B cell (primary cell): ENCODE measurements at regions not wholly inside any gene's neighbourhood (a gene's known extent, or its start where the extent isn't known, plus 50 kb on each side); places are given as distances from the start of the nearest gene placed in this dataset.

ENCODE experiments used
- ATAC-seq: fragments of 200-7000 bp; cut with Tn5 transposase; one replicate; pipeline ENCODE4 v1.10.0; 2021; ENCODE audit warnings: low read depth, mild to moderate bottlenecking, moderate number of reproducible peaks, moderate library complexity
- CTCF ChIA-PET: fragments of 350-600 bp; sonication (Branson Sonifier 250); formaldehyde crosslinking; loops from one replicate; lab custom pipeline; 2021; ENCODE audit warnings: antibody characterized with exemption, inconsistent platforms; lab: Charles Lee
- POLR2A ChIA-PET: fragments of 350-600 bp; sonication (Branson Sonifier 250); formaldehyde crosslinking; loops from one replicate; lab custom pipeline; 2021; ENCODE audit warnings: antibody characterized with exemption; lab: Charles Lee
- DNase-seq: peaks from one replicate; pipeline ENCODE4 v3.0.0; 2013
- H2AFZ ChIP-seq: 2 replicates; pipeline ENCODE4 v1.6.1; 2012; ENCODE audit warnings: mild to moderate bottlenecking, low read depth, low read length; ENCODE audit not compliant: insufficient read depth, poor library complexity, severe bottlenecking
- H3K27ac ChIP-seq, 2 donors: 1 replicate in 1 of 2; 2 replicates in 1 of 2; pipeline ENCODE4 v1.5.1; 2012 to 2013; ENCODE audit warnings: low read length in 2 of 2, mild to moderate bottlenecking in 2 of 2, moderate library complexity in 1 of 2
- H3K27me3 ChIP-seq, 4 experiments: fragments of 200-600 bp in 1 of 4; sonication (generic) in 1 of 4; replicated peaks in 1 of 4; 1 replicate in 2 of 4; 2 replicates in 2 of 4; pipeline versions ENCODE4 v1.6.1 to v1.7.0; 2013 to 2016; ENCODE audit warnings: low read length in 3 of 4, mild to moderate bottlenecking in 2 of 4, mixed read lengths in 1 of 4, moderate library complexity in 1 of 4; ENCODE audit not compliant: insufficient read depth in 4 of 4, control insufficient read depth in 3 of 4; ENCODE audit errors: control extremely low read depth in 1 of 4
- H3K36me3 ChIP-seq, 2 experiments: replicated peaks in 1 of 2; 1 replicate in 1 of 2; 2 replicates in 1 of 2; pipeline versions ENCODE4 v1.6.1 to v1.7.1; 2013; ENCODE audit warnings: low read length in 1 of 2; ENCODE audit not compliant: insufficient read depth in 2 of 2, control insufficient read depth in 1 of 2; ENCODE audit errors: control extremely low read depth in 1 of 2, extremely low read depth in 1 of 2
- H3K4me1 ChIP-seq, 2 donors: fragments of 200-600 bp in 1 of 2; sonication (generic) in 1 of 2; 1 replicate in 1 of 2; 2 replicates in 1 of 2; pipeline versions ENCODE4 v1.5.1 to v1.6.1; 2013 to 2017; ENCODE audit warnings: low read length in 2 of 2; ENCODE audit not compliant: control insufficient read depth in 2 of 2, insufficient read depth in 2 of 2
- H3K4me2 ChIP-seq: replicated peaks from 2 replicates; pipeline ENCODE3; 2012; ENCODE audit warnings: mild to moderate bottlenecking, low read depth, low read length; ENCODE audit not compliant: poor library complexity, severe bottlenecking
- H3K4me3 ChIP-seq, 5 experiments: fragments of 200-600 bp in 1 of 5; sonication (generic) in 1 of 5; 1 replicate in 3 of 5; 2 replicates in 2 of 5; pipeline versions ENCODE4 v1.5.1 to v1.7.0; 2011 to 2016; ENCODE audit warnings: low read length in 4 of 5, mild to moderate bottlenecking in 4 of 5, low read depth in 2 of 5, control low read depth in 1 of 5, moderate library complexity in 1 of 5; ENCODE audit not compliant: insufficient read depth in 1 of 5; ENCODE audit errors: control extremely low read depth in 1 of 5, extremely low read depth in 1 of 5
- H3K79me2 ChIP-seq: fragments of 200-600 bp; sonication (generic); one replicate; pipeline ENCODE4 v1.6.0; 2016; ENCODE audit warnings: low read length; ENCODE audit not compliant: control insufficient read depth, insufficient read depth
- H3K9ac ChIP-seq: fragments of 200-600 bp; sonication (generic); 2 replicates; pipeline ENCODE4 v1.6.1; 2017; ENCODE audit warnings: mild to moderate bottlenecking, low read length, moderate library complexity
- H3K9me3 ChIP-seq, 3 donors: one replicate each; pipeline versions ENCODE4 v1.6.1 to v1.7.1; 2013; ENCODE audit warnings: low read length in 2 of 3; ENCODE audit not compliant: control insufficient read depth in 2 of 3, insufficient read depth in 1 of 3; ENCODE audit errors: control extremely low read depth in 1 of 3
- H4K20me1 ChIP-seq: 2 replicates; pipeline ENCODE4 v1.6.0; 2012; ENCODE audit warnings: mild to moderate bottlenecking, low read length; ENCODE audit not compliant: insufficient read depth, control insufficient read depth, poor library complexity, severe bottlenecking
- H3K27ac Mint-ChIP-seq: one replicate; pipeline ENCODE4 v1.8.0; 2021; ENCODE audit warnings: mixed read lengths
- H3K27me3 Mint-ChIP-seq: one replicate; pipeline ENCODE4 v1.8.0; 2021; ENCODE audit warnings: mixed read lengths
- H3K4me1 Mint-ChIP-seq: one replicate; pipeline ENCODE4 v1.8.0; 2021; ENCODE audit warnings: mixed read lengths
- H3K4me3 Mint-ChIP-seq: one replicate; pipeline ENCODE4 v1.8.0; 2021; ENCODE audit warnings: mixed read lengths
- H3K9me3 Mint-ChIP-seq: one replicate; pipeline ENCODE4 v1.8.0; 2022; ENCODE audit warnings: mixed read lengths; ENCODE audit not compliant: insufficient read depth
- CTCF ChIP-seq: fragments of 200-600 bp; IDR thresholded peaks from one replicate; pipeline ENCODE4 v1.8.0; 2022; ENCODE audit warnings: antibody characterized with exemption, mild to moderate bottlenecking
- EZH2 ChIP-seq: IDR thresholded peaks from 2 replicates; pipeline ENCODE4 v1.6.1; 2012; ENCODE audit warnings: borderline replicate concordance, low read depth, mild to moderate bottlenecking, moderate library complexity, low read length; ENCODE audit not compliant: insufficient read depth, poor library complexity, severe bottlenecking
- WGBS: methylation state at CpG from one replicate; pipeline ENCODE4 v1.1.5; 2013; ENCODE audit warnings: missing lambda C conversion rate; ENCODE audit not compliant: insufficient coverage; 5-methylcytosine and 5-hydroxymethylcytosine counted together
- intact Hi-C: fragments of 100-400 bp; cut with micrococcal nuclease; formaldehyde crosslinking; loops from one replicate; pipeline ENCODE4 v1.10.0; 2022

- ChIA-PET POLR2A (no interaction called here), CTCF (no interaction called here)
- Histone ChIP-seq H3K9ac (no peak overlapping the region), H3K9me3 (no peaks in the 10 kb centered on the region), H3K4me1 (no peaks in the 10 kb centered on the region), H3K27ac (no peak overlapping the region), H3K79me2 (no peaks in the 10 kb centered on the region), H4K20me1 (no peaks in the 10 kb centered on the region), H3K36me3 (no peaks in the 10 kb centered on the region), H3K4me3 (no peak overlapping the region), H3K27me3 (peaks cover 0 to 5% (median 0%) of the 10 kb centered on the region in 4 experiments), H2AFZ (no peak overlapping the region), H3K4me2 (no peak overlapping the region)
- no peak for TF ChIP-seq CTCF
- TF ChIP-seq EZH2: no peak
- DNase-seq (no peak), ATAC-seq (no peak)
- Mint-ChIP-seq H3K4me3 (no peak overlapping the region), H3K9me3 (no peaks in the 10 kb centered on the region), H3K27ac (no peak overlapping the region), H3K4me1 (no peaks in the 10 kb centered on the region), H3K27me3 (peaks cover 24% of the 10 kb centered on the region)
- intact Hi-C loops: no loop called here
- 91% methylated on average over 4 of the region's 4 CpGs for WGBS
Measured at GRCh38 chr18:49697049-49697448, 116.3 kb downstream of the ACAA2 start.

- peaks cover 0 to 5% (median 0%) of the 10 kb centered on the region in 4 experiments for H3K27me3 ChIP-seq
- intact Hi-C loops: no loop called here
- no peak overlapping the region for H3K4me2 ChIP-seq
- Mint-ChIP-seq H3K27ac (no peak overlapping the region), H3K4me1 (no peaks in the 10 kb centered on the region), H3K9me3 (no peaks in the 10 kb centered on the region), H3K4me3 (no peak overlapping the region), H3K27me3 (peaks cover 18% of the 10 kb centered on the region)
- no peaks in the 10 kb centered on the region for H3K36me3 ChIP-seq
- DNase-seq (no peak), ATAC-seq (no peak)
- no peak overlapping the region for H3K9ac ChIP-seq
- no peak overlapping the region for H3K27ac ChIP-seq
- no peaks in the 10 kb centered on the region for H3K79me2 ChIP-seq
- no peaks in the 10 kb centered on the region for H3K9me3 ChIP-seq
- H3K4me3 ChIP-seq: no peak overlapping the region
- POLR2A ChIA-PET: interaction anchor here (0.6 kb wide), 1 partner anchor 12 kb away, joined by 6 read pairs; no protein-coding TSS in a partner anchor
- H4K20me1 ChIP-seq: no peaks in the 10 kb centered on the region
- CTCF ChIA-PET: no interaction called here
- H2AFZ ChIP-seq: no peak overlapping the region
- no peak for TF ChIP-seq CTCF
- TF ChIP-seq EZH2: no peak
- no peaks in the 10 kb centered on the region for H3K4me1 ChIP-seq
- WGBS: no CpG with 5 or more reads among the region's 1 CpG
Measured at GRCh38 chr18:49694402-49694801, 118.9 kb downstream of the ACAA2 start.
